ENCODE measurements at regions not wholly inside any gene's neighbourhood (a gene's known extent, or its start where the extent isn't known, plus 50 kb on each side); places are given as distances from the start of the nearest gene placed in this dataset.

DNA sequence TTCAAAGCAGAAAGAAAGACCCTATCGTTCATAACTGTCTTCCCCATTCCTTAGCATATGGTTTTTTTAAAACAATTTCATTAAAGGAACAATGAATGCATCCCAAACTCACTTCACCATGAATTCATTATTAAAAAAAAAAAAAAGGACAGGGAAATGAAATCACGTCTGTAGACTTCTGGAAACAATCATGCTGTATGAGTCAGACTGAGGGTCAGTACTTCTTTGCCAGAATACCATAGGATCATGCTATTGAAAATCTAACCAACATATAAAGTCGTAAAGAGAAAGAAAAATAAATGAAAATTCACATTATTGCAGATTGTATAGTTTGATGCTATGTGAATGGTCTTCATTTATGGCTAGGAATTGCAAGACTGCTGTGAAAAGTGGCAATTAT is 144.4 kb downstream of the PCDH18 start:
- no peak for TF ChIP-seq CTCF (IDR thresholded peaks at IDR 0.05 in 2 of 3, conservative IDR thresholded peaks at IDR 0.05 in 1 of 3; ENCODE audit: control insufficient read depth in 2 of 3, extremely low read depth in 1 of 3, insufficient read depth in 1 of 3, low read depth in 3 of 3, low read length in 3 of 3)
- no peak for TF ChIP-seq POLR2AphosphoS5 (IDR thresholded peaks at IDR 0.05; ENCODE audit: low read length)
- no peak for TF ChIP-seq NKRF (conservative IDR thresholded peaks at IDR 0.05)
- no peak for TF ChIP-seq SP1 (IDR thresholded peaks at IDR 0.05; ENCODE audit: low read depth, low read length)
- TF ChIP-seq YY1 (IDR thresholded peaks at IDR 0.05; ENCODE audit: low read depth, low read length): no peak
- TF ChIP-seq JUNB (IDR thresholded peaks at IDR 0.05): no peak
- TF ChIP-seq RCOR1 (conservative IDR thresholded peaks at IDR 0.05; ENCODE audit: low read depth, low read length): no peak
- no peak for TF ChIP-seq MAX (IDR thresholded peaks at IDR 0.05; ENCODE audit: low read depth, low read length)
- TF ChIP-seq SIN3A (IDR thresholded peaks at IDR 0.05; ENCODE audit: low read depth, low read length): no peak
